Left lobe of liver (tissue), 2 donors: ENCODE measurements at regions not wholly inside any gene's neighbourhood (a gene's known extent, or its start where the extent isn't known, plus 50 kb on each side); places are given as distances from the start of the nearest gene placed in this dataset.
A peak's percentile ranks its signal among the peaks of the same experiment; 100 is the strongest.
"Not testable (repeated sequence)": the region's sequence is repeated elsewhere in the genome, so short reads cannot be mapped to it uniquely, and the experiment has no call there.

Experiments
- ATAC-seq: fragments of 200-7000 bp; cut with Tn5 transposase; one replicate; pipeline ENCODE4 v1.9.1; 2020; ENCODE audit warnings: mild to moderate bottlenecking, moderate library complexity
- DNase-seq: peaks from one replicate; pipeline ENCODE4 v3.0.0-alpha.2; 2020; ENCODE audit warnings: low spot score
- donor health status: DM: no; HTN: no; CAD: no; lungs with moderate emphysema.
- donor health status: DM: no; HTN: yes; CAD: no.

GRCh38 chr6:113697632-113698410 is 159.3 kb upstream of the MARCKS start:
- DNase-seq: no peak

GRCh38 chr6:113699239-113699638 is 157.9 kb upstream of the MARCKS start:
- no peak for DNase-seq
- no peak for ATAC-seq

More at GRCh38 chr6:113697632-113698410, 159.3 kb upstream of the MARCKS start:
- ATAC-seq: no peak

GRCh38 chr6:113701552-113702254 is 155.4 kb upstream of the MARCKS start:
- ATAC-seq (peak; percentile 89), DNase-seq (no peak)

- ATAC-seq: no peak
- no peak for DNase-seq
These were observed 150.0 kb upstream of the MARCKS start for GRCh38 chr6:113707194-113707593.

- no peak for DNase-seq
- ATAC-seq: no peak
These were observed 147.1 kb upstream of the MARCKS start for GRCh38 chr6:113709936-113710509.

GRCh38 chr6:113713665-113714064 is 143.5 kb upstream of the MARCKS start:
- DNase-seq (no peak), ATAC-seq (no peak)

GRCh38 chr6:113718588-113718987 is 138.6 kb upstream of the MARCKS start:
- ATAC-seq (no peak), DNase-seq (no peak)

- DNase-seq: no peak
- peak; percentile 71 for ATAC-seq
These were observed 138.1 kb upstream of the MARCKS start for GRCh38 chr6:113719064-113719463.

- ATAC-seq: no peak
- DNase-seq: no peak
These were observed 137.6 kb upstream of the MARCKS start for GRCh38 chr6:113719545-113719944.

GRCh38 chr6:113723182-113723581 is 134.0 kb upstream of the MARCKS start:
- DNase-seq (no peak), ATAC-seq (no peak)

- ATAC-seq, DNase-seq: not testable (repeated sequence)
These were observed 132.2 kb upstream of the MARCKS start for GRCh38 chr6:113724927-113725326.

GRCh38 chr6:113731541-113731940 is 125.6 kb upstream of the MARCKS start:
- DNase-seq (no peak), ATAC-seq (no peak)

- ATAC-seq: peak; percentile 26
These were observed 124.7 kb upstream of the MARCKS start for GRCh38 chr6:113732384-113732966.

GRCh38 chr6:113733381-113733780 is 123.8 kb upstream of the MARCKS start:
- ATAC-seq: no peak
- DNase-seq: no peak

More at GRCh38 chr6:113732384-113732966, 124.7 kb upstream of the MARCKS start:
- DNase-seq: no peak

GRCh38 chr6:113734982-113735381 is 122.2 kb upstream of the MARCKS start:
- no peak for DNase-seq
- no peak for ATAC-seq

GRCh38 chr6:113735491-113735890 is 121.7 kb upstream of the MARCKS start:
- DNase-seq (no peak), ATAC-seq (no peak)

- DNase-seq (no peak), ATAC-seq (peak; percentile 69)
These were observed 120.2 kb upstream of the MARCKS start for GRCh38 chr6:113736978-113737377.

- ATAC-seq: no peak
- DNase-seq: no peak
These were observed 118.0 kb upstream of the MARCKS start for GRCh38 chr6:113739041-113739655.

- no peak for ATAC-seq
- DNase-seq: no peak
These were observed 115.5 kb upstream of the MARCKS start for GRCh38 chr6:113741651-113742050.

GRCh38 chr6:113742342-113742741 is 114.8 kb upstream of the MARCKS start:
- ATAC-seq: no peak

GRCh38 chr6:113744861-113745260 is 112.3 kb upstream of the MARCKS start:
- DNase-seq (no peak), ATAC-seq (no peak)

More at GRCh38 chr6:113742342-113742741, 114.8 kb upstream of the MARCKS start:
- DNase-seq: no peak
